ENCODE measurements at regions not wholly inside any gene's neighbourhood (a gene's known extent, or its start where the extent isn't known, plus 50 kb on each side); places are given as distances from the start of the nearest gene placed in this dataset.
A peak's percentile ranks its signal among the peaks of the same experiment; 100 is the strongest.

GRCh38 chr9:78811622-78812276, 514.8 kb downstream of the PSAT1 start:
- Histone ChIP-seq H3K27ac (no peak overlapping the region), H3K9me3 (no peaks in the 10 kb centered on the region), H3K36me3 (no peaks in the 10 kb centered on the region), H3K27me3 (no peaks in the 10 kb centered on the region), H3K4me1 (no peaks in the 10 kb centered on the region), H3K4me3 (no peak overlapping the region)
- intact Hi-C loops (cut with DNase I), result no loop called here
- TF ChIP-seq POLR2AphosphoS5 (IDR thresholded peaks at IDR 0.05) (no peak), EP300 (IDR thresholded peaks at IDR 0.05) (no peak), POLR2A (IDR thresholded peaks at IDR 0.05) (no peak)
- TF ChIP-seq, protein P1, sequence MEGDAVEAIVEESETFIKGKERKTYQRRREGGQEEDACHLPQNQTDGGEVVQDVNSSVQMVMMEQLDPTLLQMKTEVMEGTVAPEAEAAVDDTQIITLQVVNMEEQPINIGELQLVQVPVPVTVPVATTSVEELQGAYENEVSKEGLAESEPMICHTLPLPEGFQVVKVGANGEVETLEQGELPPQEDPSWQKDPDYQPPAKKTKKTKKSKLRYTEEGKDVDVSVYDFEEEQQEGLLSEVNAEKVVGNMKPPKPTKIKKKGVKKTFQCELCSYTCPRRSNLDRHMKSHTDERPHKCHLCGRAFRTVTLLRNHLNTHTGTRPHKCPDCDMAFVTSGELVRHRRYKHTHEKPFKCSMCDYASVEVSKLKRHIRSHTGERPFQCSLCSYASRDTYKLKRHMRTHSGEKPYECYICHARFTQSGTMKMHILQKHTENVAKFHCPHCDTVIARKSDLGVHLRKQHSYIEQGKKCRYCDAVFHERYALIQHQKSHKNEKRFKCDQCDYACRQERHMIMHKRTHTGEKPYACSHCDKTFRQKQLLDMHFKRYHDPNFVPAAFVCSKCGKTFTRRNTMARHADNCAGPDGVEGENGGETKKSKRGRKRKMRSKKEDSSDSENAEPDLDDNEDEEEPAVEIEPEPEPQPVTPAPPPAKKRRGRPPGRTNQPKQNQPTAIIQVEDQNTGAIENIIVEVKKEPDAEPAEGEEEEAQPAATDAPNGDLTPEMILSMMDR (IDR thresholded peaks at IDR 0.05), result no peak
- no peak for DNase-seq
- 63 to 76% methylated on average over 10 of the region's 10 CpGs for WGBS, 2 donors

GRCh38 chr9:78812665-78813064, 515.7 kb downstream of the PSAT1 start:
- H3K36me3 ChIP-seq, result no peaks in the 10 kb centered on the region
- H3K27ac ChIP-seq, result no peak overlapping the region
- no peaks in the 10 kb centered on the region for H3K4me1 ChIP-seq
- no peaks in the 10 kb centered on the region for H3K27me3 ChIP-seq
- TF ChIP-seq POLR2A (IDR thresholded peaks at IDR 0.05) (no peak), EP300 (IDR thresholded peaks at IDR 0.05) (no peak), POLR2AphosphoS5 (IDR thresholded peaks at IDR 0.05) (no peak)
- TF ChIP-seq, protein P1 (IDR thresholded peaks at IDR 0.05), result no peak
- H3K9me3 ChIP-seq, result no peaks in the 10 kb centered on the region
- WGBS, 2 donors, result 86 to 90% methylated on average over 3 of the region's 3 CpGs
- DNase-seq, result no peak
- H3K4me3 ChIP-seq, result no peak overlapping the region
- intact Hi-C loops (cut with DNase I), result no loop called here

DNA sequence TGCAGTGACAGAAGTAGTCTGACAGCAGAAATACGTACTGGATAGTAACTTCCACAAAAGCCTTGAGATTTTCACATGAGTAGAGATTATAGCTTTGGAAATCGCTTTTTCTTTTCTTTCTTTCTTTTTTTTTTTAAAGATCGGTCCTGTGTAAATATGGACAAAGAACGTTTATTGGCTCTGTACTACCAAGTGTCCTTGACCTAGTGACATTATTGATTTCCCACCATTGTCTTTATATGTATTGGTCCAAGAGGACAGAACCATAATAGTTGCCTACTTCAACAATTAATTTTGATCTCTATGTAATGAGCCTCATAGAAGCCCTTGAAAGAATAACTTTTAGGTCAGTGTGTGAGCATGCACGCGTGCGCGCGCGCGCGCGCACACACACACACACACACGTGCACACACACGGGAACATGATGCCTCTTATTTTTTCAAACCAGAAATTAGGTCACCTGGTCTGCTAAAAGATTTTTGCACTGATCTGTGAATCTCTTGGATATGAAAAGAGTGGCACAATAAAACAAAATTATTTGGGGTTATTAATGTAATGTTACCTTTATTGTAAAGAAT, 516.8 kb downstream of the PSAT1 start:
- DNase-seq, result no peak
- Histone ChIP-seq H3K27me3 (no peaks in the 10 kb centered on the region), H3K4me3 (no peak overlapping the region), H3K27ac (no peak overlapping the region), H3K36me3 (no peaks in the 10 kb centered on the region), H3K9me3 (no peaks in the 10 kb centered on the region), H3K4me1 (no peaks in the 10 kb centered on the region)
- TF ChIP-seq POLR2AphosphoS5 (IDR thresholded peaks at IDR 0.05), result no peak
- TF ChIP-seq POLR2A (IDR thresholded peaks at IDR 0.05), result no peak
- TF ChIP-seq, protein P1 (IDR thresholded peaks at IDR 0.05), result no peak
- no peak for TF ChIP-seq EP300 (IDR thresholded peaks at IDR 0.05)
- intact Hi-C loops (cut with DNase I), result no loop called here
- WGBS, 2 donors, result 66 to 78% methylated on average over 15 of the region's 15 CpGs

GRCh38 chr9:78821126-78821822, 524.3 kb downstream of the PSAT1 start:
- Histone ChIP-seq H3K27ac (no peak overlapping the region), H3K36me3 (no peaks in the 10 kb centered on the region), H3K4me3 (peak overlapping the region in 1 of 4 donors; percentile 8), H3K4me1 (no peaks in the 10 kb centered on the region), H3K27me3 (no peaks in the 10 kb centered on the region), H3K9me3 (no peaks in the 10 kb centered on the region)
- no peak for DNase-seq
- intact Hi-C loops (cut with DNase I), result no loop called here
- 38 to 48% methylated on average over 9 of the region's 9 CpGs for whole genome bisulfite sequencing, 2 donors
- no peak for TF ChIP-seq POLR2AphosphoS5 (IDR thresholded peaks at IDR 0.05)
- TF ChIP-seq, protein P1 (IDR thresholded peaks at IDR 0.05), result peak in 2 of 4 experiments; percentile 13 to 56
